Large intestine (tissue), 3 donors: ENCODE measurements at regions not wholly inside any gene's neighbourhood (a gene's known extent, or its start where the extent isn't known, plus 50 kb on each side); places are given as distances from the start of the nearest gene placed in this dataset.
"Not testable (repeated sequence)": the region's sequence is repeated elsewhere in the genome, so short reads cannot be mapped to it uniquely, and the experiment has no call there.

Experiments
- DNase-seq, 2 donors: peaks; one replicate each; pipeline versions ENCODE4 v3.0.0 to v3.0.0-alpha.2; 2013
- H3K27ac ChIP-seq: one replicate; pipeline ENCODE4 v1.5.1; 2013; ENCODE audit warnings: low read length
- H3K27me3 ChIP-seq: 2 replicates; pipeline ENCODE4 v1.6.1; 2013; ENCODE audit warnings: low read length; ENCODE audit not compliant: control insufficient read depth, insufficient read depth
- H3K36me3 ChIP-seq: 2 replicates; pipeline ENCODE4 v1.6.1; 2013; ENCODE audit warnings: low read length; ENCODE audit not compliant: control insufficient read depth, insufficient read depth
- H3K4me1 ChIP-seq: one replicate; pipeline ENCODE4 v1.6.1; 2013; ENCODE audit warnings: low read length; ENCODE audit not compliant: control insufficient read depth, insufficient read depth
- H3K4me3 ChIP-seq: one replicate; pipeline ENCODE4 v1.5.1; 2013; ENCODE audit warnings: low read length
- H3K9me3 ChIP-seq: one replicate; pipeline ENCODE4 v1.6.1; 2013; ENCODE audit warnings: mild to moderate bottlenecking, low read depth, low read length, moderate library complexity; ENCODE audit not compliant: control insufficient read depth
- WGBS: methylation state at CpG from one replicate; pipeline ENCODE4 v1.1.5; 2013; ENCODE audit warnings: low lambda C conversion rate; ENCODE audit not compliant: insufficient coverage; 5-methylcytosine and 5-hydroxymethylcytosine counted together

DNA sequence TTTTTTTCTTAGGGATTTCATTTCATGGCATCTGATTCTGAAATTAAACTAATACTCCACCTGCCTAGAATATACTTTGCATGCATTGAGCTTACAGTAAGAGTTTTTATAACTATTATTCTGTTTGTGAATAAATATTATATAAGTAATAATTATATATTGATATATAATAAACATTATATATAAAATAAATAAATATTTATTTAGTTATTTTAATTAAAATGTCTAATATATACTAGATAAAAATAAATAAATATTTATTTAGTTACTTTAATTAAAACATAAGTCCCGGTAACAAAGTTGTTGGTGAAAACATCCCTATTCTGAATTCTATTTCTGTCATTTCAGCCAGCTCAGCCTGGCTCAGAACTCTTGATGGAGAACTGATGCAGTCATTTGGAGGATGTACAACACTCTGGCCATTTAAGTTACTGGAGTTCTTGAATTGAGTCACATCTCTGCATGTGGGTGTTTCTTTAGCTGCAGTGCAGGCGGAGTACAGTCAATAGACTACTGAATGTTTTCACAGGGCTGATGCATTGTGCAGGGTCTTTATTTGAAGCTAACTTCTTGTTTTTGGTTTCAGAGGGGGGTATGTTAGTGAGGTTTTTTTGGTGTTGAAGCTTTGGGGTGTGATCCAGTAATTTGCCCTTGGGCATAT, 508.9 kb upstream of the ADGRB3 start:
- WGBS: 88% methylated on average over 1 of the region's 2 CpGs
- peaks cover 3% of the 10 kb centered on the region for H3K9me3 ChIP-seq
- H3K4me3 ChIP-seq: no peak overlapping the region
- H3K4me1 ChIP-seq: no peaks in the 10 kb centered on the region
- DNase-seq: no peak
- no peaks in the 10 kb centered on the region for H3K27me3 ChIP-seq
- no peak overlapping the region for H3K27ac ChIP-seq
- no peaks in the 10 kb centered on the region for H3K36me3 ChIP-seq

DNA sequence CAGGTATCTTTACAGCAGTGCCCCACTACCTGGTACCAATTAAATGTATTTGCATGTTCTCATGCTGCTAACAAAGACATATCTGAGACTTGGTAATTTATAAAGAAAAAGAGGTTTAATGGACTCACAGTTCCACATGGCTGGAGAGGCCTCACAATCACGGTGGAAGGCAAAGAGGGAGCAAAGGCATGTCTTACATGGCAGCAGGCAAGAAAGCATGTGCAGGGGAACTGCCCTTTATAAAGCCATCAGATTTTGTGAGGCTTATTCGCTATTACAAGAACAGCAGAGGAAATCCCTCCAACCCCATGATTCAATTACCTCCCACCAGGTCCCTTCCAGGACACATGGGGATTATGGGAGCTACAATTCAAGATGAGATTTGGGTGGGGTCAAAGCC, 512.1 kb upstream of the ADGRB3 start:
- not testable (repeated sequence) for H3K36me3 ChIP-seq, H3K4me3 ChIP-seq, H3K27ac ChIP-seq, DNase-seq, H3K4me1 ChIP-seq, H3K9me3 ChIP-seq, H3K27me3 ChIP-seq
- WGBS: no CpG with 5 or more reads among the region's 2 CpGs

- no peak overlapping the region for H3K4me3 ChIP-seq
- H3K4me1 ChIP-seq: no peaks in the 10 kb centered on the region
- H3K27me3 ChIP-seq: no peaks in the 10 kb centered on the region
- no peaks in the 10 kb centered on the region for H3K36me3 ChIP-seq
- no CpG with 5 or more reads among the region's 2 CpGs for WGBS
- peaks cover 6% of the 10 kb centered on the region for H3K9me3 ChIP-seq
- no peak for DNase-seq
- no peak overlapping the region for H3K27ac ChIP-seq
Measured at GRCh38 chr6:68122032-68122431, 513.0 kb upstream of the ADGRB3 start.

GRCh38 chr6:68120954-68121353, 514.1 kb upstream of the ADGRB3 start:
- not testable (repeated sequence) for H3K27me3 ChIP-seq, H3K9me3 ChIP-seq
- no CpG with 5 or more reads among the region's 2 CpGs for WGBS

DNA sequence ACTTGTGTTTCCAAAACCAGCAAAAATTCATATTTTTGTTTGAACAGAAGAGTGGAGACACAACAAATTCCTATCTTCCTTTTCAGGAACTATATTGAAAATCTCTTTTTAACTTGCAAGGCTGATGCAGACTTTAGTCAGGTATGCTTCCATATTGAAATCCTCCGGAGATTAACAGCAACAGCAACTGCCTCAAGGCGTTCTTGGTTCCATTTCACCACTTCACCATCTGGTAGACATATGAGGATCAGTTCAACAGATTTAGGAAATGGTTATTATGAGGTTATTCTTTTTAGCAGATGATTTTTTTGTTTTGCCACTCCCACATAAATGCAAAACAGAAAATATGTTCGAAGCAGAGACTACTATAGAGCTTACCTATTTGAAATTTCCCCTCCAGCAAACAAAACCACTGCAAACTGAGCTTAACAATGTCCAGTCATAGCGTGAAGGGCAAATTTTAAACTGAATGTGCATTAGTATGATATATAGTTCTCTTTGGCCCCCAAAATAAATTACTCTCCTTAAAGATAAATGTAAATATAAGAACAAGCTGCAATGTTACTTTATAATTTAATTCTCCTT, 520.5 kb upstream of the ADGRB3 start:
- H3K27me3 ChIP-seq: no peaks in the 10 kb centered on the region
- H3K4me1 ChIP-seq: no peaks in the 10 kb centered on the region
- H3K9me3 ChIP-seq: peaks cover 3% of the 10 kb centered on the region
- WGBS: 100% methylated on average over 1 of the region's 4 CpGs
- H3K4me3 ChIP-seq: no peak overlapping the region
- no peak overlapping the region for H3K27ac ChIP-seq
- no peak for DNase-seq
- no peaks in the 10 kb centered on the region for H3K36me3 ChIP-seq

More at GRCh38 chr6:68120954-68121353, 514.1 kb upstream of the ADGRB3 start:
- H3K4me3 ChIP-seq, DNase-seq, H3K36me3 ChIP-seq, H3K27ac ChIP-seq, H3K4me1 ChIP-seq: not testable (repeated sequence)

- no peak for DNase-seq
- H3K4me3 ChIP-seq: no peak overlapping the region
- no peaks in the 10 kb centered on the region for H3K9me3 ChIP-seq
- H3K36me3 ChIP-seq: no peaks in the 10 kb centered on the region
- WGBS: 75% methylated on average over 2 of the region's 2 CpGs
- no peak overlapping the region for H3K27ac ChIP-seq
- H3K4me1 ChIP-seq: no peaks in the 10 kb centered on the region
- H3K27me3 ChIP-seq: no peaks in the 10 kb centered on the region
Measured at GRCh38 chr6:68108233-68108835, 526.7 kb upstream of the ADGRB3 start.

DNA sequence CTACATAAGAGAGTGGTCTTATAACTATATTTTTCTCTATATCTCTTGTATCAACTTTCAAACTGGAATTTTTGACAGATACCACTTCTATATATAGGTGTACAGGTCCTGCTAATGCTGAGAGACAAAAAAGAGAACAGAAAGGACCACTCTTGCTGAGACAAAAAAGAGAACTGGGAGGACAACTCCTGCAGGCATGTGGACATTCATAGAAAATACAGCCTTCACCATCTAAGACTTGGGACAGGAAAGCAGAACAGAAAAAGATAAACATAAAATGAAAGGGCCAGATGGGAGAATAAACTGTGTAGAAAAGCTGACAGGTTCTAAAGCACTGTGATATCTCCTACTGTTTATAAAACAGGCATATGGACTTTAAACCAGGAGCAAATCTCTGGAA, 541.0 kb upstream of the ADGRB3 start:
- no peak for DNase-seq
- no peak overlapping the region for H3K4me3 ChIP-seq
- H3K27me3 ChIP-seq: no peaks in the 10 kb centered on the region
- no peak overlapping the region for H3K27ac ChIP-seq
- no peaks in the 10 kb centered on the region for H3K9me3 ChIP-seq
- no peaks in the 10 kb centered on the region for H3K4me1 ChIP-seq
- H3K36me3 ChIP-seq: no peaks in the 10 kb centered on the region

DNA sequence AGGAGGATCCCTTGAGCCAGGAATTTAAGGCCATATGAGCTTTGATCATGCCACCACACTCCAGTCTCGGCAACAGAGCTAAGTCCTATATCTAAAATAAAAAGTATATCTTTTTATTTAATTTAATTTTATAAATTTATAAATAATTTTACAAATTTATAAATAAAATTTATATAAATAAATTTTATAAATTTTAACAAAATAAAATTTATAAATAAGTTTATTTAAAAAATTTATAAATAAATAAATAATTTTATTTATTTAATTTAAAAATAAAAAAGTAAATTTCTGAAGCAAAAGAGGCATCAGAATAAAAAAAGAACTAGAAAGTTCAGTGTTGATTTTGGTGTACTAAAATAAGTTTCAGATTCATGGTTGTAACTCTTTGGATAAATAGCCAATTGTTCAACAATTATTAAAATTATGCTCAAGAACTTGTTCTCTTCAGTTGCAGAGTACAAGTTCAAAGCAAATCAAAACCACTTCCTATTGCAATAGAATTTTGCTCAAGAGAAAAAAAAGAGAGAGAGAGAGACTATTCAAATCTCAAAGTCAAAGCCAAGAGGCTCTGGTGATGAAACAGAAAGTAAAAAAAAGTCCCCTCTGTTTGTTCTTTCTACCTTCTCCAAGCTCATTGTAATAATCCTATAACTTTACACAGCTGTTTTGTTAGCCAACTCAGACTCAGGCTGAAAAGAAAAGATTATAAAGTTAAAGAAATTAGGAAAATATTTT, 547.5 kb upstream of the ADGRB3 start:
- no peak overlapping the region for H3K27ac ChIP-seq
- WGBS: no CpG with 5 or more reads among the region's 1 CpG

GRCh38 chr6:68086199-68086598, 548.9 kb upstream of the ADGRB3 start:
- H3K27me3 ChIP-seq: no peaks in the 10 kb centered on the region
- DNase-seq: no peak
- H3K4me3 ChIP-seq: no peak overlapping the region
- no CpG with 5 or more reads among the region's 4 CpGs for WGBS
- no peaks in the 10 kb centered on the region for H3K4me1 ChIP-seq
- H3K36me3 ChIP-seq: no peaks in the 10 kb centered on the region
- H3K27ac ChIP-seq: no peak overlapping the region
- no peaks in the 10 kb centered on the region for H3K9me3 ChIP-seq

More for the DNA sequence above, 547.5 kb upstream of the ADGRB3 start:
- no peaks in the 10 kb centered on the region for H3K36me3 ChIP-seq
- H3K4me1 ChIP-seq: no peaks in the 10 kb centered on the region
- no peak overlapping the region for H3K4me3 ChIP-seq
- no peaks in the 10 kb centered on the region for H3K9me3 ChIP-seq
- DNase-seq: no peak
- no peaks in the 10 kb centered on the region for H3K27me3 ChIP-seq

- WGBS: no CpG with 5 or more reads among the region's 4 CpGs
- not testable (repeated sequence) for DNase-seq, H3K9me3 ChIP-seq, H3K27ac ChIP-seq, H3K4me3 ChIP-seq, H3K4me1 ChIP-seq, H3K36me3 ChIP-seq, H3K27me3 ChIP-seq
Measured at GRCh38 chr6:68085599-68085998, 549.5 kb upstream of the ADGRB3 start.
